ENCODE measurements at regions not wholly inside any gene's neighbourhood (a gene's known extent, or its start where the extent isn't known, plus 50 kb on each side); places are given as distances from the start of the nearest gene placed in this dataset.

DNA sequence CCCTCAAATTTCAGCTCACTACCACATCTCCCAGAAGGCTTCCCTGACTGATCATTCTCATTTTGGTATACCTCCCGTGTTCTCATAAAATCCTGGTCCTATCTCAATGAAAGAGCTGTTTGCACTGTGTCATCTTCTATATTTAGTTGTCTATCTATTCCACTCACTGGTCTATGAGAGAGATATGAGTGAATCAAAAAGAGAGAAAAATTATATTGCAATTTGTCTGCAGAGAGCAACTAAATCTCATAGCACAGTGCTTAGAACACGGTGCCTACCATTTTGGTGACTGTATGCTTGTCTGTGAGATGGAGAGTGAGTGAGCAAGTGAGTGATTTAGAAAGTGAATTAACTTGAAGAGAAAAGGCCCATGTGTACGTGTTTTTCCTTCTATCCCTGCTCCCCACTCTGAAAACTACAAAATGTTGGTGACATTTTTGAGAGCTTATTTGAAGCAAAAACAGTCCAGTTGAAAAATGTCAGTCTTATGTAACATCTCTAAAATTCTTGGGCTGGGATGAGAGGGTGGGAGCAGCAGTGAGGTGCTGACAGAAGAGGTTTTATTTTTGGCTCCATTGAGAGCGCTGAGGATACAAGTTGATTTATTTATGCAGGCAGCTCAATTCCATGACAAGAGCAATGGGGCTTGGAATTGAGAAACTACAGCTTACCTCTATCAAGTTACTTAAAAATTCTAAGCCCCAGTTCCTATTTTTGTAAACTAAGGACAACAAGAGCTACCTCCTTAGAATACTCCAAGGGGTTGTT, 373.5 kb upstream of the CHST9 start:
- Histone ChIP-seq H2AFZ (no peak overlapping the region), H3K4me2 (no peak overlapping the region), H3K9me2 (ENCODE audit: insufficient read depth) (no peaks in the 10 kb centered on the region), H3K36me3 (ENCODE audit: low read depth) (no peaks in the 10 kb centered on the region), H3K27me3 (ENCODE audit: insufficient read depth, low read depth) (no peaks in the 10 kb centered on the region), H3K27ac (no peak overlapping the region), H3K79me2 (ENCODE audit: low read depth) (no peaks in the 10 kb centered on the region), H3K4me1 (replicated peaks; ENCODE audit: insufficient read depth) (no peaks in the 10 kb centered on the region), H3K4me3 (no peak overlapping the region), H4K20me1 (ENCODE audit: insufficient read depth) (no peaks in the 10 kb centered on the region), H3F3A (ENCODE audit: insufficient read depth, low read depth) (no peaks in the 10 kb centered on the region), H3K9me3 (ENCODE audit: insufficient read depth, low read depth) (no peaks in the 10 kb centered on the region)
- TF ChIP-seq, protein P1, sequence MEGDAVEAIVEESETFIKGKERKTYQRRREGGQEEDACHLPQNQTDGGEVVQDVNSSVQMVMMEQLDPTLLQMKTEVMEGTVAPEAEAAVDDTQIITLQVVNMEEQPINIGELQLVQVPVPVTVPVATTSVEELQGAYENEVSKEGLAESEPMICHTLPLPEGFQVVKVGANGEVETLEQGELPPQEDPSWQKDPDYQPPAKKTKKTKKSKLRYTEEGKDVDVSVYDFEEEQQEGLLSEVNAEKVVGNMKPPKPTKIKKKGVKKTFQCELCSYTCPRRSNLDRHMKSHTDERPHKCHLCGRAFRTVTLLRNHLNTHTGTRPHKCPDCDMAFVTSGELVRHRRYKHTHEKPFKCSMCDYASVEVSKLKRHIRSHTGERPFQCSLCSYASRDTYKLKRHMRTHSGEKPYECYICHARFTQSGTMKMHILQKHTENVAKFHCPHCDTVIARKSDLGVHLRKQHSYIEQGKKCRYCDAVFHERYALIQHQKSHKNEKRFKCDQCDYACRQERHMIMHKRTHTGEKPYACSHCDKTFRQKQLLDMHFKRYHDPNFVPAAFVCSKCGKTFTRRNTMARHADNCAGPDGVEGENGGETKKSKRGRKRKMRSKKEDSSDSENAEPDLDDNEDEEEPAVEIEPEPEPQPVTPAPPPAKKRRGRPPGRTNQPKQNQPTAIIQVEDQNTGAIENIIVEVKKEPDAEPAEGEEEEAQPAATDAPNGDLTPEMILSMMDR (conservative IDR thresholded peaks at IDR 0.05), result no peak
- no peak for TF ChIP-seq EZH2 (IDR thresholded peaks at IDR 0.05; ENCODE audit: low read depth)
- ChIA-PET CTCF (no interaction called here), POLR2A (ENCODE audit: unreplicated experiment) (no interaction called here)
- no peak for DNase-seq
- intact Hi-C loops (cut with micrococcal nuclease; ENCODE audit: unreplicated experiment), result no loop called here
- no TSS peak for BruUV-seq (replicated peaks)

DNA sequence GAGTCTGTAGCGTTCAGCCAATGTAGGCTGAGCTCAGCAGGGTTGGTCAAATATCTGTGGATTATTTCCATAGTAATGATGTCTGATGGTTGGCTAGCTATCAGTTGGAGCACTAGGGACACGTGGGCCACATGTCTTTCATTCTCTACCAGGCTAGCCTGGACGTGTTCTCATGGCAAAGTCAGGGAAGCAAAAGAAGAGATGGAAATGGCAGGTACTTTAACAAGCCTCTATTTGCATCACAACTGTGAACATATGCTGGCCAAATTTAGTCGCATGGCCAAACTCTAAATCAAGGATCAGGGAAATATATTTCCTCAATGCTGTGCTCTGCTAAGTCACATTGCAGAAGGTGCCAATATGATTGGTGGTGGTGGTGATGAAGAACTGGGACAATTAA, 371.6 kb upstream of the CHST9 start:
- Histone ChIP-seq H3K36me3 (ENCODE audit: low read depth) (no peaks in the 10 kb centered on the region), H2AFZ (no peak overlapping the region), H3F3A (ENCODE audit: insufficient read depth, low read depth) (no peaks in the 10 kb centered on the region), H3K4me3 (no peak overlapping the region), H3K4me1 (replicated peaks; ENCODE audit: insufficient read depth) (no peaks in the 10 kb centered on the region), H4K20me1 (ENCODE audit: insufficient read depth) (no peaks in the 10 kb centered on the region), H3K79me2 (ENCODE audit: low read depth) (no peaks in the 10 kb centered on the region), H3K4me2 (no peak overlapping the region), H3K27ac (no peak overlapping the region), H3K9me2 (ENCODE audit: insufficient read depth) (no peaks in the 10 kb centered on the region), H3K27me3 (ENCODE audit: insufficient read depth, low read depth) (no peaks in the 10 kb centered on the region), H3K9me3 (ENCODE audit: insufficient read depth, low read depth) (no peaks in the 10 kb centered on the region)
- intact Hi-C loops (cut with micrococcal nuclease; ENCODE audit: unreplicated experiment), result no loop called here
- DNase-seq, result no peak
- TF ChIP-seq, protein P1 (conservative IDR thresholded peaks at IDR 0.05), result no peak
- no peak for TF ChIP-seq EZH2 (IDR thresholded peaks at IDR 0.05; ENCODE audit: low read depth)
- CTCF ChIA-PET, result no interaction called here
- POLR2A ChIA-PET (ENCODE audit: unreplicated experiment), result no interaction called here
- BruUV-seq (replicated peaks), result no TSS peak

GRCh38 chr18:27549335-27550039, 364.4 kb upstream of the CHST9 start:
- no peak for TF ChIP-seq EZH2 (IDR thresholded peaks at IDR 0.05; ENCODE audit: low read depth)
- TF ChIP-seq, protein P1 (conservative IDR thresholded peaks at IDR 0.05), result no peak
- H2AFZ ChIP-seq, result no peak overlapping the region
- no peaks in the 10 kb centered on the region for H3K79me2 ChIP-seq (ENCODE audit: low read depth)
- no peak overlapping the region for H3K27ac ChIP-seq
- intact Hi-C loops (cut with micrococcal nuclease; ENCODE audit: unreplicated experiment), result no loop called here
- DNase-seq, result no peak
- no peak overlapping the region for H3K4me3 ChIP-seq
- no TSS peak for BruUV-seq (replicated peaks)
- no peaks in the 10 kb centered on the region for H3K27me3 ChIP-seq (ENCODE audit: insufficient read depth, low read depth)
- H3K9me3 ChIP-seq (ENCODE audit: insufficient read depth, low read depth), result no peaks in the 10 kb centered on the region
- POLR2A ChIA-PET (ENCODE audit: unreplicated experiment), result no interaction called here
- no peaks in the 10 kb centered on the region for H4K20me1 ChIP-seq (ENCODE audit: insufficient read depth)
- no peak overlapping the region for H3K4me2 ChIP-seq
- CTCF ChIA-PET, result no interaction called here
- no peaks in the 10 kb centered on the region for H3K9me2 ChIP-seq (ENCODE audit: insufficient read depth)
- no peaks in the 10 kb centered on the region for H3K4me1 ChIP-seq (replicated peaks; ENCODE audit: insufficient read depth)
- no peaks in the 10 kb centered on the region for H3K36me3 ChIP-seq (ENCODE audit: low read depth)
- no peaks in the 10 kb centered on the region for H3F3A ChIP-seq (ENCODE audit: insufficient read depth, low read depth)

Measured in PC-9 (cell line).